ENCODE measurements at regions not wholly inside any gene's neighbourhood (a gene's known extent, or its start where the extent isn't known, plus 50 kb on each side); places are given as distances from the start of the nearest gene placed in this dataset.

GRCh38 chr7:19830604-19831003, 57.2 kb upstream of the TMEM196 start:
- TF ChIP-seq CTCF (IDR thresholded peaks at IDR 0.05) (no peak), ZFX (IDR thresholded peaks at IDR 0.05; ENCODE audit: borderline replicate concordance) (no peak)

Measured in 22Rv1 (cell line).